Islet precursor cell (in vitro differentiated cells): ENCODE measurements at regions not wholly inside any gene's neighbourhood (a gene's known extent, or its start where the extent isn't known, plus 50 kb on each side); places are given as distances from the start of the nearest gene placed in this dataset.

Experiments used
- DNase-seq: peaks from one replicate; pipeline ENCODE4 v3.0.0-alpha.2; 2018

DNA sequence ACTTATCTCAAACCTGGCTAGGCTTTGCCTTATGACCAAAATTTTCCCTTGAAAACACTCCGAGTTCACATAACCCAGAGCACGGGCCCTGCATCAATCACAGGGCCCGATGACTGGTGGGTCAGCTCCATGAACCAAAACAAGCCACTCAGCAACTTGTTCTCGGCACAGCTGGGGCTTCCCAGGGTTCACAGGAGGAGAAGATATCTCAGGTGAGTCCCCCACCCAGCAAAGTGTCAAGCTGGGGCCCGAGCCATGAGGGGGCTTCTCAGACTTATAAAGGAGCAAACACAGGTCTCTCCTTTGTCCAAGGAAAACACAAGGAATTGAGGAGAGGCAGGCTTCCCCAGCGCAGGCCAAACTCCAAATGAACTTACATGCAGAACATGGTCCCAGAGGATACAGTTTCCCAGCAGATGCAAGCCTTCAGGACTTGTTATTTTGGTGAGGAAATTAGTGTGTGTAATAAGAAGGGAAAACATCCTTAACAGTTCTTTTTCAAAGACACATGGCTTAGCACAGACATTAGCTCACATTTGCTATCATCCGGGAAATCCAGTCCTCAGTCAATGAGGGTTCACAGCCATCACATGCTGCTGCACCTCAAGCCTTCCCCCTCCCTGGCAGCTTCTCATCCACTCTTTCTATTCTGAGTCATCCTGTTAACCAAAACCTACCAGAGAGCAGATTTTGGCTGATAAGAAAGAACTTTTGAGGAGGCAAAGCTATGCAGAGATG is 98.1 kb upstream of the NFIA start:
- no peak for DNase-seq

DNA sequence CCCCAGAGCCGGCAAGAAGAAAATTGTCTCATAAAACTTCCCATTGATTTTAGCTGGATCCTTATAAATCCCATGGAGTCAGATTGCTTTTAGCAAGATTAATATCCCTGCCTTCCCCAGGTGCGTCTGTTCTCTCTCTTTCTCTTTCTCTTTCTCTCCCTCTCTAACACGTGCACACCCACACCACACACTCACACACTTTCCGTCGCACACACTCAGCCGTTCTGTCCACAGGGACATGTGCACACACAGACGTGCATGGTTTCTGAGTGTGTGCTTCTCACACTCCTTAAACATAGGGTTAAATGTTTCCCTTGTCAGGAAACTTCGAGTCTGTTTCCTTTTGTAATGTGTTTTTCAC is 98.7 kb upstream of the NFIA start:
- no peak for DNase-seq

DNA sequence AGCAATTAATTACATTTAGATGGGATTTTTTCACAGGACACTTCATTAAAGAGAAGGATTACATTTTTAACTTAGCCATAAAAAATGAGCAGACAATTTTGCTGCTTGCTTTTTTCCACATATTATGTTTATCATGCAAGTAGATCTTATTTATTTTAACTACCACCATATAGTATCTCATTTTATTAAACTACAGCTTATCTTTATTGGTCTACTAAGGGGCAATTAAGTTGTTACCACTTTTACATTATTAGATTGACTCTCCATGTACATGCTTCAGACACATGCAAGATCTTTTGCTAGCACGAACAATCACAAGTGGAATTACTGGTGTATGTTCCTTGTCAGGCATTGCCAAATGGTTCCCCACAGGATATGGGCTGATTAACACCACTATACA is 99.8 kb upstream of the NFIA start:
- no peak for DNase-seq

DNA sequence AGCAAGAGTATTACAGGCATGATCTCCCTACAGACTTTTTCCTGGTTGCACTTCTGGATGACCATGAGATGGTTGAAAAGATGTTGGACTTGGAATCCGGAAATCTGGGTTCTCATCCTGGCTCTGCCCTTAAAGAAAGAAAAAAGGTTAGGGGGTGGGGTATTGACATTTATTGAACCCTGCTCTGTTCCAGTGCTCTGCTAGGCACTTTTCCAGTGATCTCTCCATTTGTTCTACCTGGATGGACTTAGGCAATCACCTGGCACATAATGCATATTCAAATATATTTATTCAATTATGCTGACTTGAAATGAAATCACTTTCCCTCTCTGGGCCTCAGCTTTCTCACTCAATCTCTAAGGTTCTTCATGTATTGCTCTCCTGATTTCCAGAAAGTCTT is 101.0 kb upstream of the NFIA start:
- DNase-seq: no peak

DNA sequence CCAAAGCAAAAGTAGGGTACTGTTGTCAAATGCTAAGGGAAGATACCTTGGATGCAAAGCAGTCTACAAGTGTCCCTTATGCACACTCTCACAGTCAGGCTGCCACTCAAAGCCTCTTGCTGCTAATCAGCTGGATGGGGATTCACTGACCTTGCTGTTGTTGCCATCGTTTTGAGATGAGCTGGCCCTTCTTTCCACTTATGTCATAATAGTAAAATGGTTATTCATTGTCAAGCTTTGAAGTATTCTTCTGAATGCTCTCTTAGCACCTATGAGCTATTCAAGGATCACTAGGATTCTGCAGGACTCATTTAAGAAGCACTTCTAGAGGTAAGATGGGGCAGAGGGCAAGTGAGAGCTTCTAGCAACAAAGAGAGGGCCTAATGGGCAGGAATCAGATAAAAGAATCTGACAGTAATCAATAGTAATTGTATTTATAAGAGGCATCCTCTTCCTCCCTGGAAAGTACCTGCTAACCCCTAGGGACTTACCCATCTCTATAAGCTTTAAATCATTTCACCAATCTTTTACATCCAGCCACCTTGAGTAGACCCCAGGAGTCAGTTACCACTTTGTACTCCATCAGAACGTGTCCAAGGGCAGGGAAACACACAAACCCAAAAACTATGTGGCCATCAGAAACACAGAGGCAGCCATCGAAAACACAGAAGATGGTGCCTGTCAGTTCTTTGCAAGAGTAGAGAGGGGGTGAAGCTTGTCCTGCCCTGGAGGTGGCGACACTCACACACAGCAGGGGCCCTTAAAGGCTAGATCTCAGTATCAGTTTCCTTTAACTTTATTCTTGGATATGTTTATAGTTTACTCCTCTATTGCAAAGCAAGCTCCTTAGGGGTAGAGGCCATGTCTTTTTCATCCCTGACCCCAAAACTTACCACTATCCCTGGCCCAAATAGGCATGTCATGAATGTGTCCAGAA is 103.7 kb upstream of the NFIA start:
- no peak for DNase-seq

DNA sequence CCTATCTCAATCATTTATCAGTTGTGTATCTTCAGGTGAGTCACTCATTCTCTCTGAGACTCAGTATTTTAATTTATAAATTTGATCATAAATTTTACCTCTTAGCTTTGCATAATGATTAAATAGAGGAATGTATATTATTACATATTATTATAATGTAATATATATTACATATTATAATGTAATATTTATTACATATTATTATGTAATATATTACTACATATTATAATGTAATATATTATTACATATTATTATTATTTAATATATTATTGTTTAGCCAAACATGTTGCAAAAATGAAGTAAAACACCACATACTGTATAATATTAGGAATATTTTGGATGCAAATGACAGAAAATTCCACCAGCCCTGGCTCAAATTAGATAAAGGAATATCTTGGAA is 104.7 kb upstream of the NFIA start:
- DNase-seq: no peak

DNA sequence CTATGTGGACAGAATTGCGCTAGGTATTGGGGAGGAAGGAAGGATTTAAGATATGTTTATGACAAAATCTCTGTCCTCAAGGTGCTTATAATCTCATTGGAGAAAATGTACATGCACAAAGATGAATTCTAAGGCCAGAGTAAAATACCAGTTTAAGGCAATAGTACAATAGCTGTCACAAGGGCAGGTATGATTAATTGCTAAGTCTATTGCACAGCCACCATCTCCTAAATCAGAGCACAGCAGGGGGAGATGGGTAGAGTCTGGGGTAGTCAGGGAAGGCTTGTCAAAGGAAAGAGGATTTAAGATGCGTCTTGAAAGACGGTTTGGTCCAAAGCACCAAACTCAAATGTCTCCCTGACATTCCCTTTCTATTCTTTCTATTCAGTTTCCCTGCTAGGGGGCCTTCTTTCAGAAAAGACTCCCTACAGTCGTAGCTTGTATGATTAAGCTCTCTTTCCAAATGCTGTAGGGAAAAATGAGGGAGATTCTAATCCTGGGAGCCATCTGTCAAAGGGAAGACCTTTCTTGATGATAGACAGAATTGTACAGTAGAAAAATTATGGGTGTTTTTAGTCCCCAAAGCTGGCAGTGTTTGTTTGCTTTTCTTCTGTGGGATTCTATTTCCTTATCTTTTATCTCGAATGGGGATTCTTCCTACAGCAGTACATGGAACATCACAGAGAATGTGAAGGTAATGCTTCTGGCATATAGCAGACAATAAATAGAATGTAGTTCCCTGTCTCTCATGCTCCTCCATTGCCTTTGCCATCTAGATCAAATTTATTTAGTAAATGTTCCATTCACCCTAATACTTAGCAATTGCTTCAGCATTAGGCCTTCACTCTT is 107.6 kb upstream of the NFIA start:
- no peak for DNase-seq

DNA sequence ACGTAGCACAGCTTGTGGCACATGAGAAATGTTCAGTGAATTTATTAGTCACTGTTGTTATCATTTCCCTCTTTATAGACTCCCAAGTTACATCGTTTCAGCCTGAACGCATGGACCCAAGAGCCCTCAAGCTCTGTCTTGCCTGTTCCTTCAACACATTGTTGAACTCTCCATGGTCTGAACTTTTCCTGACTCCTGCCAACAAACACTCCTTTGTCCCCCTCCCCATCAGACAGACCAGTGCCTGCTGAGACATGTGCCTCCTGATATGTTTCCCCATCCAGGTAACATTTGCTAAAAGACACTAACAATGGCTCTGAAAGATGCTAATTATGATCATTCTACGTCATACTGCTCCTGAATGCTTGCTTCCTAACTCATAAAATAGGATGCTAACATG is 108.7 kb upstream of the NFIA start:
- no peak for DNase-seq

DNA sequence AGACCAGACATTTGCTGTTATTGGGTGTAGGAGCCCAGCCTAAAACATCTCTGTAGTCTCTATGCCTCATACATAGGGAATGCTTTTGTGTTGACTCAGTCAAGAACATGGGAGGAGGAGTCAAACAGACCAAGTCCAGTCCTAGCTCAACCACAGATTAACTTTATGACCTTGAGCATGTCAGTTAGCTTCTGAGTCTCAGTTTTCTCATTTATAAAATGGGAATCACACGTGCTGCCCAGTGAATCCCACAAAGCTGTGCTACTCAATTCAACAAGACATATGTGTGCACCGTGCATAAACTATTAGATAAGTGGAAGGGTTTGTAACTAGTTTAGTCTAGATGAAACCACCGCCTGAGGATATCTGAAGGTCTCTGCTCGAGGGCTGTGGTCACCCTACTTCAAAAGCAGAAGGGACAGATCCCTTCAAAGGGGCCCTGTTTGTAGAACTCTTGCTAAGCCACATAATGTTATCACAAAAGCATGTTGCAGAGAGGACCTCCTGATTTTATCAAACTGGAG is 109.5 kb upstream of the NFIA start:
- peak; percentile 68 for DNase-seq

DNA sequence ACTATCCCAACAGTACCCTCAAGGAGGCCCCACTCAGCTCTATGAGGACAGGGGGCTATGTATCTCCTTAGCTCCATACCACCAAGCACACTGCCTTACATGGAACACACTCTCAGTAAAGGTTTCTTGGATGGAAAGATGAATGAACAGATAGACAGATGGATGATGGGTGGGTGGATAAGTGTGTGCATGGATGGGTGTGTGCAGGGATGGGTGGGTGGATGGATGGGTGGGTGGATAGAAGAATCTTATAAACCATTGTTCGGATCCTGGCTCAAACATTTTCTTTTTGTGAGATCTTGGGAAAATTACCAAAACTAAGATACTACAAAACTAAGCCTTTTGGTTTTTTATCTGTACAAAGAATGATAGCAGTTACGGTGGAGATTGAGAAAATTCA is 111.0 kb upstream of the NFIA start:
- DNase-seq: no peak

DNA sequence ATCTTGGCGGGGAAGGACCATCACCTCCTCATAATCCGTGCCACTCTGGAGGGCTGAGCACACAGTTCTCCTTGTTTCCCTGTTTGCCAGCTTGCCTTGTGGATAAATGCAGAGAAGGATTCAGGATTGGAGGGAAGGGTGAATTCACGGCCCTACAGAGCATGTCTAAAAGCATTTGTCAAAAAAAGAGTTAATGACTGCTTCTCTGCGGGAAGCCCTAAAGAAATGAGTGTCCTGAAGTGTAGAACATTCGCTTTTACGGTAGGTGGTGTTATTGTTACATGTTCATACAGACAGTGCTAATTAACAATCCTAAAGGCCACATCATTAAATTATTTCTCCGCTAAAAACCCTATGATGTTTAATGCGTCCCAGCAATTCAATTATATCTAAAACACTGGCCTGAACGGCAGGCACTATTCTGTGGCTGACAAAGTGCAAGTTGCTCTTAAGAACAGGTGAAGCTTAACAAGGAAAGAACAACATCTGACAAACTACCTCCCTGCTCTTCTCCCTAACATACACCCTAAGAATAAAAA is 112.3 kb upstream of the NFIA start:
- no peak for DNase-seq

DNA sequence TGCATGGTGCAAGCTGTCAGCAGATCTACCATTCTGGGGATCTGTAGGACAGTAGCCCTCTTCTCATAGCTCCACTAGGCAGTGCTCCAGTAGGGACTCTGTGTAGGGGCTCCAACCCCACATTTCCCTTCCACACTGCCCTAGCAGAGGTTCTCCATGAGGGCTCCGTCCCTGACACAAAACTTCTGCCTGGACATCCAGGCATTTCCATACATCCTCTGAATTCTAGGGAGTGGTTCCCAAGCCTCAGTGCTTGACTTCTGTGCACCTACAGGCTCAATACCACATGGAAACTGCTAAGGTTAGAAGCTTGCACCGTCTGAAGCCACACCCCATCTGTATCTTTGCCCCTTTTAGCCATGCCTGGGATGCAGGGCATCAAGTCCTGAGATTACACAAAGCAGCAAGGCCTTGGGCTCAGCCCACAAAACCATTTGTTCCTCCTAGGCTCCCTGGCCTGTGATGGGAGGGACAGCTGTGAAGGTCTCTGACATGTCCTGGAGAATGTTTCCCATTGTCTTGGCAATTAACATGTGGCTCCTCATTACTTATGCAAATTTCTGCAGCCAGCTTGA is 117.0 kb upstream of the NFIA start:
- no peak for DNase-seq

DNA sequence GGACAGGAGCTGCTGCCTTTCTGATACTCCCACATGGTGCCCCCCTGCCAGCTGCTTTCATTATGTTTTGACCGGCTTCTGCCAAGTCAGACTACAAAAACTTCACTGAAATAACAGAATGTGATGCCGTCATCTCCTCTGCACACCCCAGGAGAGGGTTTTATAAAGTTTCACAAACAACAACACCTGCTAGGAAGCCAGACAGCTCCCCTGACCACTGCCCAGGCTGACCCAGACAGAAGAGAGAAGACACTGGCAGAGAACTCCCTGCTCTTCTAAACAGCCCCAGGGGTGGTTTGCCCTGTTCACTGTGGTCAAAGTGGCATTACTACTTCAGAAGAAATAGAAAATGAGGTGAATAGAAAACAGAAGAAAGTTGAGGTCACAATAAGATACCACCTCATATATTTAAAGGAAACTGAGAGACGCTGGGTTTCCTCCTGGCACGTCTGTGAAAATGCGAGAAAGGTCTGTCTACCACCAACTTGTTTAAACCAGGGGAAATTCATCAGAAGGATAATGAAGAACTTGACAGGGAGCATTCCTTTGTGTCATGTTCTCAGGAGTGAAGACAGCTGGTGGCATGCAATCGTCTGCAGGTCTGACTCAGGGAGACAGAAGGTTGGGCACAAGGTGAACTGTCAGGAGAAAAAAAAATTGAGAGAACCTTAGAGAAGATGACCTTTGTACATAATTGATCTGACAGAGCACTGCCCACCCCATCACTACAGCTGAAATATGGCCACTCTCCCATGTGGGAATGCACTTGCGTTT is 119.0 kb upstream of the NFIA start:
- no peak for DNase-seq

DNA sequence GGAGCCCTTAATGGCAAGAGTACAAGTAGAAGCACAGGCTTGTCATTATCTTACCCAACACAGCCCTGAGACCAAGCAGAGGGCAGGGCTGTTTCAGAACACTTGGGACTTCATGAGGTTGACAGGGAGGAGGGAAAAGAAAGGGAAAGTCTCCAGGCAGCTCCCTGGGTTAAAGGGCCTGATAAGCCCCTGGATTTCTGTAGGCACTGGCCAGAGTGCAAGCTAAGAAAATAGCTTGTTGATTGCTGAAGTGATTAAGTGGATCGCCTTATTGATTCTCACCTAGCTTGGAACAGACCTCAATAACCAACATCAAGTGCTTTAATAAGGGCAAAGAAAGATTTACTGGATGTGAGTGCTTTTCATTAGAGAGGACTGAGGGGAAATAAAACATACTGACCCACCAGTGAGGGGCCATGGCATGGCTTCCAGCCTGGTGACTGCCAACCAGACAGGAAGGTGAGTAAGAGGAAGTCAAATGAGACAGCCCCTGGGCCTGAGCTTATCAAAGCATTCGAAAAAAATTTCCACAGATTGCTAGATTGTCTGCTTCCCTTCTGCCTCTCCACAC is 121.4 kb upstream of the NFIA start:
- DNase-seq: no peak

DNA sequence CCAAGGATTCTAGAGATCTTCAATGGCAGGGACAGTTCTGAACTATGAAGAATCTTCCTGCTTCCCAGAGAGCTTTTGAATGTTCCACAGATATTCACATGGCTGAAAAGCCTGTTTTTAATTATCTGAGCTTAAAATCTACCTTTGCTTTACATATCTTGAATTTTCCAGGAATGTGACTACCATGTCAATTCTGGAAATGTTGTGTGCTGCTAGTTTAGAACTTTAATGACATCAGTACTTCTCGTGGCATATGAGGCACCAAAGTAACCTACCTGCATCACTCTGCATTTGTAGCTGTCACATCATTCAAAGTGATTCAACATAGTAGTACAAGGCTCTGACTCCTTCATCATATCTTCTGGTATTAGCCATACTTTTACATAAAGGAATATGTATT is 122.7 kb upstream of the NFIA start:
- DNase-seq: no peak

DNA sequence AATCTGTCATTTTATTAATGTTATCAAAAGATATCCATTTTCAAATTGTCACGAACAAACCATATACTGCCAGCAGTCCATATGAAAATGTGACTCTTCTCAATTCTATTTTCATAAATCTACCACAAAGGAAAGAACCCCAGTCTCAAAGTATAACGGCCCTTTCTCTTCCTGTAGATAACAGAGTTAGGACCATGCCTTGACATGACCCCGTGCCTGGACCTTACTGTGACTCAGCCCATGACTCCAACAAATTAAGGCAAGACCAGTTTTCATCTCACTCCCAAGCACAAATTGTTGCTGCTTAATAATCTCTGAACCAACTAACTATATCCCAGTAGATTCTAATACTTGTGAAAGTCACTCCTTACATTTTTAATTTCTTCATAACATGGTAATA is 124.4 kb upstream of the NFIA start:
- no peak for DNase-seq

DNA sequence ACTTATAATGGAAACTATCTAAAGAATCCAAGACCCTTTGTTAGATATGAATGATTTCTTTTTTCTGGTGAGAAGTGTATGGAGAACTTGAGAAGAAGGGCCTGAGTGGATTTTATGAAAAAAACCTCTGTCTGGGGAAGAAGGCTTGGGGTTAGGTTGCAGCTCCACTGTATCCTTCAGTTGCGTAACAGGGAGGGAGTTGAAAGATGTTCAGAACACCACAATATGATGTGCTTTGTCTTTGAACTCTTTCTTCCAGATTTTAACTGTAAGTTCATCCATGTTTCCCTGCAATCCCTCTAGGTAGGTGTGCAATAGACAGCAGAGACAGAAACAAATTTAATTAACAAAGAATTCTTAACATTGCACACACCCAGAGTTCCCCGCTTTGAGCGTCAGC is 125.8 kb upstream of the NFIA start:
- DNase-seq: no peak

DNA sequence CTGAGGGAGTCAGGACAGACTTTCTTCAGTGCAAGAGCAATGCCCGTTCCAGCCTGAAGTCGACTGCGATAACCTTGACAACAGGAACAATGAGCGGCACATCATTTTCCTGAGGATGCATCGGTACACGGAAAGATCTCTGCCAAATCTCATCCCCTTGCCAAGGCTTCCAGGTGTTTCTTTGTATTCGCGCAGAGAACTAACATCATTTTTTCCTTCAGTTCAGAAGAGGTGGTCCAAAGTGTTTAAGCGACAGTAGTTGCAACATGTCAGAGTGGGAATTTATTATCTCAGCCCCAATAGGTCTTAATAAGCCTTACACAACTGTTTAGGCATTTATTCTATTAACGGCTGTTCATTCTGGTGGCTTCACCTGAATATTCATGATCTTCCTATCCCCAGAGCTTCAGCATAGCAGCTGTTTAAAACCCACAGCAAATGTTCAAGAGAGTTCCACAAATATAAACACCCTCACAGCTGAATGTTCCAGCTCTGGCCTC is 129.7 kb upstream of the NFIA start:
- no peak for DNase-seq

DNA sequence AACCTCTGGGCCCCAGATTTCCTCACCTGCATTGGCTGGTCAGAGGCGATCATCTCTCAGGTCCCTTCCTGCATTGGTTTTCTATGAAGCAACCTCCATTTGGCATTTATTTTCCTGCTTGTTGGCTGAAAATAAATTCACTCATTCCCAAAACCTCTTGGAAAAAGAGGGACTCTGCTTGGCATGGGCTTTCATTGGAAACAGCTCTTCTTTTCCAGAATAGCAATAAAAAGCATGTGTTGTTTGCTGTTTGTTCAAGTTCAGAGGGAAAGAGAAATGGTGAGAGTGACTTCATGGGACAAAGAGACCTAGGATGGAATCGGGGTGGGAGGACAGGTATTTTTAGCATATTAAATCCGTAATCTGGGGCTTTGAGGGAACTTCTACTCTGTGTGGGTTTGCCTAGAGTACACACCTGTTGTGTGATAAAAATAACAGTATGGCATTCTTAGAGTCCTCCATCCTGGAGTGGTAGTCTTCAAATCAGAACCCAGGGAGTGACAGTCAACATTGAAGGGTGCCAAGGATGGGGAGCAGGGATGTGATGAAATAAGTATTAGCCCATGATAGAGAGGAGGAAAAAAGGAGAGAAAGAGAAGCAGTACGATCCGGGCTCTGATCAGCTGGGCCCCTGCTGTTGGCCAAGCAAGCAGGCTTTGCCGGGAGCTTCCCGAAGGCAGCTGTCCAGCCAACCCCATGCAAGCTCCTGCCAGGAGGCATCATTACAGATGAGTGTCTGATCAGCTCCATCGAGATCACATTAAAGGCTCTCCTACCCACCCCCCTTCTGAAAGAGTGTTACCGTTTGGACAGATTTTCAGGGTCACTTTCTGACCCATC is 131.9 kb upstream of the NFIA start:
- DNase-seq: no peak

DNA sequence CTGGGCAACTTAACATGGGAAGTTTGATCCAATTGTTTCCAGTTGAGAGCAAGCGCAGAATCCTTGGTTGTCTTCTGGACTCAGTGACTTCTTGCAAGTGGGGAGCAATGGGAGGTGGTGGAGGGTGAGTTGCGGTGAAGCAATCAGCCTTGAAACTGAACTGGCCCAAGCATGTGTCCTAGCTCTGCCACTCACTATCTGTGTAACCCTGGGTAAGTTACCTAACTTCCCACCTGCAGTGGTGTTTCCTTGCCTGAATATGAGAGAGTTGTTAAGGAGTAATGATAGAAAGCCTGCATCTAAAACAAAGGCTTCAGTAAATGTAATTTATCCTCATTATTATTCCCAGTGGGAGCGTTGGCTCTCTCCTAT is 132.5 kb upstream of the NFIA start:
- DNase-seq: no peak
